LNCAP (cell line): ENCODE measurements at regions not wholly inside any gene's neighbourhood (a gene's known extent, or its start where the extent isn't known, plus 50 kb on each side); places are given as distances from the start of the nearest gene placed in this dataset.

Experiments
- CTCF ChIP-seq: fragments of 450-650 bp; IDR thresholded peaks from 2 replicates; pipeline ENCODE4 v1.5.1; 2017; ENCODE audit warnings: mild to moderate bottlenecking

GRCh38 chr4:158065603-158066002 lies 107.2 kb downstream of the GASK1B start:
- no peak for TF ChIP-seq CTCF

GRCh38 chr4:158065176-158065575 lies 107.6 kb downstream of the GASK1B start:
- TF ChIP-seq CTCF, result no peak

- TF ChIP-seq CTCF, result no peak
Measured at GRCh38 chr4:158056689-158057245, 116.1 kb downstream of the GASK1B start.

GRCh38 chr4:158055668-158056067 lies 117.2 kb downstream of the GASK1B start:
- no peak for TF ChIP-seq CTCF

- no peak for TF ChIP-seq CTCF
Measured at GRCh38 chr4:158053801-158054200, 119.0 kb downstream of the GASK1B start.

GRCh38 chr4:158053086-158053485 lies 119.7 kb downstream of the GASK1B start:
- no peak for TF ChIP-seq CTCF

- TF ChIP-seq CTCF, result no peak
Measured at GRCh38 chr4:158051401-158052235, 121.2 kb downstream of the GASK1B start.
